SK-N-SH (cell line): ENCODE measurements at regions not wholly inside any gene's neighbourhood (a gene's known extent, or its start where the extent isn't known, plus 50 kb on each side); places are given as distances from the start of the nearest gene placed in this dataset.

ENCODE experiments used
- CTCF ChIP-seq: fragments of 200-600 bp; sonication (generic); IDR thresholded peaks from 2 replicates; pipeline ENCODE4 v1.6.1; 2017; ENCODE audit warnings: antibody characterized with exemption, mild to moderate bottlenecking, moderate library complexity
- POLR2AphosphoS5 ChIP-seq: IDR thresholded peaks from 2 replicates; pipeline ENCODE4 v1.6.1; 2012; ENCODE audit warnings: low read depth, low read length
- RCOR1 ChIP-seq: fragments of 150-350 bp; IDR thresholded peaks from 2 replicates; pipeline ENCODE4 v1.6.1; 2017; ENCODE audit warnings: antibody characterized with exemption, low read length
- RFX5 ChIP-seq: IDR thresholded peaks from 2 replicates; pipeline ENCODE4 v1.6.1; 2012; ENCODE audit warnings: mild to moderate bottlenecking, improper control_type of control experiment, low read length

- TF ChIP-seq CTCF (no peak), RCOR1 (no peak), RFX5 (no peak), POLR2AphosphoS5 (no peak)
These were observed 117.8 kb upstream of the NRXN1 start for GRCh38 chr2:51149725-51150124.
